ENCODE measurements at regions not wholly inside any gene's neighbourhood (a gene's known extent, or its start where the extent isn't known, plus 50 kb on each side); places are given as distances from the start of the nearest gene placed in this dataset.

DNA sequence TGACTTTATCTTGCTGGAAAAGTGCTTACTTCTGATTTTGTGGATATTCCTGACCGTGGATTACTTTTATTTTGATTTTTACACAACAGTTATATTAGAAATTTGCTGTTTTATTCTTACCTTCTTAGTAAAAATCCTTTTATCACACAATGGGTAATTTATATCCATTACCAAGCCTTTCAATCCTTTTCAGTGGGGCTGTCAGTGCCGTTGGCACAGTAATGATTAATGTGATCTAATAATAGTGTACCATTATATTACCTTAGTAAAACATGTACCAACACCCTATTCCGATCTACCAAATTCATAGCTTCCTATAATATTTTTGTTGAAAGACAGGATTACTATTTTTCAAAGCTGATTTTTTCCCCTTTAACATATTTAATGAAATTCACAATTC is 87.3 kb upstream of the ZNF536 start:
- TF ChIP-seq, protein P1, sequence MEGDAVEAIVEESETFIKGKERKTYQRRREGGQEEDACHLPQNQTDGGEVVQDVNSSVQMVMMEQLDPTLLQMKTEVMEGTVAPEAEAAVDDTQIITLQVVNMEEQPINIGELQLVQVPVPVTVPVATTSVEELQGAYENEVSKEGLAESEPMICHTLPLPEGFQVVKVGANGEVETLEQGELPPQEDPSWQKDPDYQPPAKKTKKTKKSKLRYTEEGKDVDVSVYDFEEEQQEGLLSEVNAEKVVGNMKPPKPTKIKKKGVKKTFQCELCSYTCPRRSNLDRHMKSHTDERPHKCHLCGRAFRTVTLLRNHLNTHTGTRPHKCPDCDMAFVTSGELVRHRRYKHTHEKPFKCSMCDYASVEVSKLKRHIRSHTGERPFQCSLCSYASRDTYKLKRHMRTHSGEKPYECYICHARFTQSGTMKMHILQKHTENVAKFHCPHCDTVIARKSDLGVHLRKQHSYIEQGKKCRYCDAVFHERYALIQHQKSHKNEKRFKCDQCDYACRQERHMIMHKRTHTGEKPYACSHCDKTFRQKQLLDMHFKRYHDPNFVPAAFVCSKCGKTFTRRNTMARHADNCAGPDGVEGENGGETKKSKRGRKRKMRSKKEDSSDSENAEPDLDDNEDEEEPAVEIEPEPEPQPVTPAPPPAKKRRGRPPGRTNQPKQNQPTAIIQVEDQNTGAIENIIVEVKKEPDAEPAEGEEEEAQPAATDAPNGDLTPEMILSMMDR (IDR thresholded peaks at IDR 0.05): no peak
- no peak for TF ChIP-seq JUND (IDR thresholded peaks at IDR 0.05)

Data from SK-N-SH (cell line).